Middle frontal gyrus (tissue), 1 donor: ENCODE measurements at regions not wholly inside any gene's neighbourhood (a gene's known extent, or its start where the extent isn't known, plus 50 kb on each side); places are given as distances from the start of the nearest gene placed in this dataset.

Source experiments
- DNase-seq: peaks from one replicate; pipeline ENCODE4 v3.0.0-alpha.2; 2015; ENCODE audit warnings: low spot score; ENCODE audit errors: extremely low spot score

- no peak for DNase-seq
Observed at GRCh38 chr12:127621366-127621765, 645.6 kb upstream of the TMEM132C start.

GRCh38 chr12:127623362-127623761 lies 643.6 kb upstream of the TMEM132C start:
- no peak for DNase-seq

- no peak for DNase-seq
Observed at GRCh38 chr12:127625176-127625771, 641.7 kb upstream of the TMEM132C start.

GRCh38 chr12:127628645-127629044 lies 638.3 kb upstream of the TMEM132C start:
- DNase-seq = peak; percentile 15

- DNase-seq = no peak
Observed at GRCh38 chr12:127629066-127629820, 637.7 kb upstream of the TMEM132C start.

- no peak for DNase-seq
Observed at GRCh38 chr12:127632461-127632860, 634.5 kb upstream of the TMEM132C start.

GRCh38 chr12:127635838-127636237 lies 631.1 kb upstream of the TMEM132C start:
- no peak for DNase-seq

GRCh38 chr12:127636882-127637281 lies 630.1 kb upstream of the TMEM132C start:
- DNase-seq = no peak

- no peak for DNase-seq
Observed at GRCh38 chr12:127640181-127640886, 626.6 kb upstream of the TMEM132C start.

- DNase-seq = no peak
Observed at GRCh38 chr12:127642208-127642607, 624.8 kb upstream of the TMEM132C start.

GRCh38 chr12:127648321-127648720 lies 618.6 kb upstream of the TMEM132C start:
- DNase-seq = no peak

- no peak for DNase-seq
Observed at GRCh38 chr12:127649961-127650360, 617.0 kb upstream of the TMEM132C start.

- DNase-seq = no peak
Observed at GRCh38 chr12:127650626-127651025, 616.3 kb upstream of the TMEM132C start.

GRCh38 chr12:127652281-127652680 lies 614.7 kb upstream of the TMEM132C start:
- no peak for DNase-seq

GRCh38 chr12:127654383-127654985 lies 612.5 kb upstream of the TMEM132C start:
- no peak for DNase-seq

GRCh38 chr12:127655691-127656090 lies 611.3 kb upstream of the TMEM132C start:
- no peak for DNase-seq

GRCh38 chr12:127656266-127656665 lies 610.7 kb upstream of the TMEM132C start:
- no peak for DNase-seq

- DNase-seq = no peak
Observed at GRCh38 chr12:127657036-127657435, 609.9 kb upstream of the TMEM132C start.

GRCh38 chr12:127660961-127661360 lies 606.0 kb upstream of the TMEM132C start:
- DNase-seq = no peak

GRCh38 chr12:127663716-127664115 lies 603.3 kb upstream of the TMEM132C start:
- no peak for DNase-seq

GRCh38 chr12:127664901-127665300 lies 602.1 kb upstream of the TMEM132C start:
- no peak for DNase-seq

- DNase-seq = no peak
Observed at GRCh38 chr12:127667131-127667685, 599.8 kb upstream of the TMEM132C start.
